H54 (cell line): ENCODE measurements at regions not wholly inside any gene's neighbourhood (a gene's known extent, or its start where the extent isn't known, plus 50 kb on each side); places are given as distances from the start of the nearest gene placed in this dataset.

ENCODE experiments used
- DNase-seq: peaks from one replicate; pipeline ENCODE4 v3.0.0; 2011; ENCODE audit warnings: low spot score, mixed read lengths; ENCODE audit not compliant: insufficient read length
- FAIRE-seq: peaks from 3 replicates; lab custom pipeline; 2011; peaks lifted over from hg19 to GRCh38; lab: Jason Lieb, UNC
- POLR2A ChIP-seq: IDR thresholded peaks from 2 replicates; pipeline ENCODE4 v1.6.1; 2011; ENCODE audit warnings: low read depth, mild to moderate bottlenecking, low read length

GRCh38 chr13:72430923-72431322 lies 296.5 kb downstream of the MZT1 start:
- no peak for FAIRE-seq
- DNase-seq = no peak
- TF ChIP-seq POLR2A = no peak

- TF ChIP-seq POLR2A = no peak
- DNase-seq = no peak
- FAIRE-seq = no peak
These were observed 299.5 kb downstream of the MZT1 start for GRCh38 chr13:72427757-72428528.

- DNase-seq = no peak
- TF ChIP-seq POLR2A = no peak
- FAIRE-seq = no peak
These were observed 303.4 kb downstream of the MZT1 start for GRCh38 chr13:72424059-72424458.

GRCh38 chr13:72415817-72416216 lies 311.6 kb downstream of the MZT1 start:
- DNase-seq = no peak
- FAIRE-seq = no peak
- TF ChIP-seq POLR2A = no peak

- DNase-seq (no peak), FAIRE-seq (no peak)
- TF ChIP-seq POLR2A = no peak
These were observed 314.9 kb downstream of the MZT1 start for GRCh38 chr13:72412481-72412880.

- DNase-seq = no peak
- TF ChIP-seq POLR2A = no peak
- FAIRE-seq = no peak
These were observed 322.0 kb downstream of the MZT1 start for GRCh38 chr13:72405441-72405840.

- no peak for DNase-seq
- no peak for TF ChIP-seq POLR2A
- no peak for FAIRE-seq
These were observed 323.9 kb downstream of the MZT1 start for GRCh38 chr13:72403396-72404010.

GRCh38 chr13:72400856-72401255 lies 326.6 kb downstream of the MZT1 start:
- no peak for FAIRE-seq
- DNase-seq = no peak
- no peak for TF ChIP-seq POLR2A

- DNase-seq (no peak), FAIRE-seq (no peak)
- TF ChIP-seq POLR2A = no peak
These were observed 328.1 kb downstream of the MZT1 start for GRCh38 chr13:72399351-72399750.

- FAIRE-seq = no peak
These were observed 330.2 kb downstream of the MZT1 start for GRCh38 chr13:72397265-72397664.

GRCh38 chr13:72390909-72391308 lies 336.5 kb downstream of the MZT1 start:
- FAIRE-seq = peak; percentile 72
- TF ChIP-seq POLR2A = no peak
- DNase-seq = no peak

More at GRCh38 chr13:72397265-72397664, 330.2 kb downstream of the MZT1 start:
- no peak for TF ChIP-seq POLR2A
- no peak for DNase-seq

- no peak for FAIRE-seq
- TF ChIP-seq POLR2A = no peak
- no peak for DNase-seq
These were observed 341.2 kb downstream of the MZT1 start for GRCh38 chr13:72386138-72386684.

GRCh38 chr13:72384879-72385278 lies 342.6 kb downstream of the MZT1 start:
- FAIRE-seq (peak; percentile 33), DNase-seq (no peak)
- TF ChIP-seq POLR2A = no peak

- no peak for DNase-seq
These were observed 343.1 kb downstream of the MZT1 start for GRCh38 chr13:72384186-72384823.

More at GRCh38 chr13:72384186-72384823, 343.1 kb downstream of the MZT1 start:
- TF ChIP-seq POLR2A = no peak
- no peak for FAIRE-seq
